ENCODE measurements at regions not wholly inside any gene's neighbourhood (a gene's known extent, or its start where the extent isn't known, plus 50 kb on each side); places are given as distances from the start of the nearest gene placed in this dataset.

- TF ChIP-seq CTCF (IDR thresholded peaks at IDR 0.05; ENCODE audit: low read depth, low read length) (no peak), POLR2A (IDR thresholded peaks at IDR 0.05; ENCODE audit: extremely low read depth, insufficient read length) (no peak), MAX (IDR thresholded peaks at IDR 0.05; ENCODE audit: low read depth, low read length) (no peak), MYC (IDR thresholded peaks at IDR 0.05; ENCODE audit: low read depth, low read length) (no peak)
Observed at GRCh38 chr14:98728836-98729235, 543.2 kb downstream of the BCL11B start.

All from NB4 (cell line).